GM21528 (cell line): ENCODE measurements at regions not wholly inside any gene's neighbourhood (a gene's known extent, or its start where the extent isn't known, plus 50 kb on each side); places are given as distances from the start of the nearest gene placed in this dataset.
A peak's percentile ranks its signal among the peaks of the same experiment; 100 is the strongest.

Experiments used
- ATAC-seq: cut with Tn5 transposase; IDR thresholded peaks from one replicate; pipeline ENCODE4 v1.9.1; 2021; ENCODE audit warnings: mild to moderate bottlenecking, moderate library complexity; ENCODE audit not compliant: unreplicated experiment, low FRiP score

GRCh38 chr17:33623841-33624240 lies 330.7 kb upstream of the ASIC2 start:
- no peak for ATAC-seq

GRCh38 chr17:33628500-33629346 lies 335.6 kb upstream of the ASIC2 start:
- ATAC-seq = no peak

- no peak for ATAC-seq
Observed at GRCh38 chr17:33633446-33633845, 340.4 kb upstream of the ASIC2 start.

- ATAC-seq = no peak
Observed at GRCh38 chr17:33637534-33637933, 344.4 kb upstream of the ASIC2 start.

- ATAC-seq = no peak
Observed at GRCh38 chr17:33639103-33639880, 346.2 kb upstream of the ASIC2 start.

- ATAC-seq = no peak
Observed at GRCh38 chr17:33640629-33641028, 347.5 kb upstream of the ASIC2 start.

GRCh38 chr17:33642002-33642401 lies 348.9 kb upstream of the ASIC2 start:
- no peak for ATAC-seq

- ATAC-seq = no peak
Observed at GRCh38 chr17:33647956-33648355, 354.9 kb upstream of the ASIC2 start.

- no peak for ATAC-seq
Observed at GRCh38 chr17:33650304-33650703, 357.2 kb upstream of the ASIC2 start.

GRCh38 chr17:33651686-33652085 lies 358.6 kb upstream of the ASIC2 start:
- no peak for ATAC-seq

- no peak for ATAC-seq
Observed at GRCh38 chr17:33652731-33653398, 359.8 kb upstream of the ASIC2 start.

- no peak for ATAC-seq
Observed at GRCh38 chr17:33653399-33653788, 360.3 kb upstream of the ASIC2 start.

GRCh38 chr17:33657181-33657580 lies 364.1 kb upstream of the ASIC2 start:
- ATAC-seq = no peak

- no peak for ATAC-seq
Observed at GRCh38 chr17:33661975-33662374, 368.9 kb upstream of the ASIC2 start.

GRCh38 chr17:33664116-33664840 lies 371.2 kb upstream of the ASIC2 start:
- ATAC-seq = no peak

- ATAC-seq = peak; percentile 65
Observed at GRCh38 chr17:33667052-33667509, 374.0 kb upstream of the ASIC2 start.

GRCh38 chr17:33667671-33668070 lies 374.6 kb upstream of the ASIC2 start:
- no peak for ATAC-seq

- no peak for ATAC-seq
Observed at GRCh38 chr17:33668516-33668915, 375.4 kb upstream of the ASIC2 start.

- no peak for ATAC-seq
Observed at GRCh38 chr17:33671491-33671890, 378.4 kb upstream of the ASIC2 start.

- ATAC-seq = no peak
Observed at GRCh38 chr17:33674685-33675084, 381.6 kb upstream of the ASIC2 start.
